ENCODE measurements at regions not wholly inside any gene's neighbourhood (a gene's known extent, or its start where the extent isn't known, plus 50 kb on each side); places are given as distances from the start of the nearest gene placed in this dataset.
"Not testable (repeated sequence)": the region's sequence is repeated elsewhere in the genome, so short reads cannot be mapped to it uniquely, and the experiment has no call there.

- Histone ChIP-seq H3K27me3 (ENCODE audit: insufficient read depth, low read length) (no peaks in the 10 kb centered on the region), H3K4me2 (ENCODE audit: low read length) (no peak overlapping the region), H3K9me3 (ENCODE audit: insufficient read depth, low read depth, low read length) (peaks cover 9% of the 10 kb centered on the region), H3K36me3 (ENCODE audit: insufficient read depth, low read length) (no peaks in the 10 kb centered on the region), H3K27ac (ENCODE audit: low read depth, low read length) (no peak overlapping the region), H2AFZ (ENCODE audit: low read depth, low read length) (no peak overlapping the region), H4K20me1 (ENCODE audit: insufficient read depth, low read length) (no peaks in the 10 kb centered on the region), H3K9ac (ENCODE audit: low read length) (no peak overlapping the region), H3K79me2 (ENCODE audit: insufficient read depth, low read length) (no peaks in the 10 kb centered on the region), H3K4me3 (ENCODE audit: insufficient read depth, low read depth, low read length) (no peak overlapping the region), H3K4me1 (ENCODE audit: insufficient read depth, low read length) (no peaks in the 10 kb centered on the region)
- peaks cover 6% of the 10 kb centered on the region for H3K27me3 Mint-ChIP-seq (ENCODE audit: low read depth, unreplicated experiment)
- no peak overlapping the region for H3K4me3 Mint-ChIP-seq (ENCODE audit: unreplicated experiment)
- no peak overlapping the region for H3K27ac Mint-ChIP-seq (ENCODE audit: unreplicated experiment)
- no peak for TF ChIP-seq EZH2 (IDR thresholded peaks at IDR 0.05; ENCODE audit: insufficient read depth, low read length)
- TF ChIP-seq CTCF (IDR thresholded peaks at IDR 0.05; ENCODE audit: insufficient read depth, low read depth, low read length) = no peak
- FAIRE-seq (no peak), DNase-seq (ENCODE audit: low read depth) (no peak)
- H3K9me3 Mint-ChIP-seq (ENCODE audit: unreplicated experiment) = peaks cover 8% of the 10 kb centered on the region
- no peaks in the 10 kb centered on the region for H3K36me3 Mint-ChIP-seq (ENCODE audit: low read depth, unreplicated experiment)
- H3K4me1 Mint-ChIP-seq (ENCODE audit: low read depth, unreplicated experiment) = no peaks in the 10 kb centered on the region
Measured at GRCh38 chr1:61556631-61557030, 168.3 kb downstream of the TM2D1 start.

GRCh38 chr1:61552630-61553305 is 172.2 kb downstream of the TM2D1 start:
- Histone ChIP-seq H3K9me3 (ENCODE audit: insufficient read depth, low read depth, low read length) (peaks cover 9% of the 10 kb centered on the region), H3K4me2 (ENCODE audit: low read length) (no peak overlapping the region), H3K79me2 (ENCODE audit: insufficient read depth, low read length) (no peaks in the 10 kb centered on the region), H3K9ac (ENCODE audit: low read length) (no peak overlapping the region), H3K36me3 (ENCODE audit: insufficient read depth, low read length) (no peaks in the 10 kb centered on the region), H2AFZ (ENCODE audit: low read depth, low read length) (no peak overlapping the region), H3K27ac (ENCODE audit: low read depth, low read length) (no peak overlapping the region), H3K27me3 (ENCODE audit: insufficient read depth, low read length) (no peaks in the 10 kb centered on the region), H3K4me1 (ENCODE audit: insufficient read depth, low read length) (no peaks in the 10 kb centered on the region), H3K4me3 (ENCODE audit: insufficient read depth, low read depth, low read length) (no peak overlapping the region), H4K20me1 (ENCODE audit: insufficient read depth, low read length) (no peaks in the 10 kb centered on the region)
- Mint-ChIP-seq H3K36me3 (ENCODE audit: low read depth, unreplicated experiment) (no peaks in the 10 kb centered on the region), H3K27me3 (ENCODE audit: low read depth, unreplicated experiment) (peaks cover 16% of the 10 kb centered on the region), H3K27ac (ENCODE audit: unreplicated experiment) (no peak overlapping the region), H3K4me3 (ENCODE audit: unreplicated experiment) (no peak overlapping the region), H3K9me3 (ENCODE audit: unreplicated experiment) (peaks cover 11% of the 10 kb centered on the region), H3K4me1 (ENCODE audit: low read depth, unreplicated experiment) (no peaks in the 10 kb centered on the region)
- TF ChIP-seq EZH2 (IDR thresholded peaks at IDR 0.05; ENCODE audit: insufficient read depth, low read length) (no peak), CTCF (IDR thresholded peaks at IDR 0.05; ENCODE audit: insufficient read depth, low read depth, low read length) (no peak)
- DNase-seq (ENCODE audit: low read depth) = no peak
- FAIRE-seq = no peak

- DNase-seq (ENCODE audit: low read depth); H2AFZ ChIP-seq (ENCODE audit: low read depth, low read length); H3K27ac ChIP-seq (ENCODE audit: low read depth, low read length); H3K27me3 ChIP-seq (ENCODE audit: insufficient read depth, low read length); H3K4me3 Mint-ChIP-seq (ENCODE audit: unreplicated experiment); H3K36me3 ChIP-seq (ENCODE audit: insufficient read depth, low read length); H3K4me2 ChIP-seq (ENCODE audit: low read length); H3K79me2 ChIP-seq (ENCODE audit: insufficient read depth, low read length); H3K27ac Mint-ChIP-seq (ENCODE audit: unreplicated experiment); FAIRE-seq; H3K9me3 ChIP-seq (ENCODE audit: insufficient read depth, low read depth, low read length); H3K36me3 Mint-ChIP-seq (ENCODE audit: low read depth, unreplicated experiment); H3K9me3 Mint-ChIP-seq (ENCODE audit: unreplicated experiment); H3K9ac ChIP-seq (ENCODE audit: low read length); H3K4me3 ChIP-seq (ENCODE audit: insufficient read depth, low read depth, low read length); H3K4me1 ChIP-seq (ENCODE audit: insufficient read depth, low read length); H3K4me1 Mint-ChIP-seq (ENCODE audit: low read depth, unreplicated experiment); H4K20me1 ChIP-seq (ENCODE audit: insufficient read depth, low read length): not testable (repeated sequence)
- H3K27me3 Mint-ChIP-seq (ENCODE audit: low read depth, unreplicated experiment) = peaks cover 12% of the 10 kb centered on the region
Measured at GRCh38 chr1:61547302-61547701, 177.6 kb downstream of the TM2D1 start.

GRCh38 chr1:61544870-61545269 is 180.1 kb downstream of the TM2D1 start:
- H4K20me1 ChIP-seq (ENCODE audit: insufficient read depth, low read length); H3K79me2 ChIP-seq (ENCODE audit: insufficient read depth, low read length); DNase-seq (ENCODE audit: low read depth); H3K4me1 ChIP-seq (ENCODE audit: insufficient read depth, low read length); H3K27ac ChIP-seq (ENCODE audit: low read depth, low read length); H3K4me3 ChIP-seq (ENCODE audit: insufficient read depth, low read depth, low read length); H3K27me3 ChIP-seq (ENCODE audit: insufficient read depth, low read length); H2AFZ ChIP-seq (ENCODE audit: low read depth, low read length); H3K9me3 ChIP-seq (ENCODE audit: insufficient read depth, low read depth, low read length); H3K4me1 Mint-ChIP-seq (ENCODE audit: low read depth, unreplicated experiment); H3K4me2 ChIP-seq (ENCODE audit: low read length); H3K9ac ChIP-seq (ENCODE audit: low read length); FAIRE-seq; H3K27ac Mint-ChIP-seq (ENCODE audit: unreplicated experiment); H3K27me3 Mint-ChIP-seq (ENCODE audit: low read depth, unreplicated experiment); H3K9me3 Mint-ChIP-seq (ENCODE audit: unreplicated experiment); H3K36me3 ChIP-seq (ENCODE audit: insufficient read depth, low read length); H3K4me3 Mint-ChIP-seq (ENCODE audit: unreplicated experiment); H3K36me3 Mint-ChIP-seq (ENCODE audit: low read depth, unreplicated experiment): not testable (repeated sequence)

- not testable (repeated sequence) for H3K36me3 Mint-ChIP-seq (ENCODE audit: low read depth, unreplicated experiment); H3K9me3 ChIP-seq (ENCODE audit: insufficient read depth, low read depth, low read length); H3K27me3 ChIP-seq (ENCODE audit: insufficient read depth, low read length); H3K27ac Mint-ChIP-seq (ENCODE audit: unreplicated experiment); H3K27me3 Mint-ChIP-seq (ENCODE audit: low read depth, unreplicated experiment); H3K27ac ChIP-seq (ENCODE audit: low read depth, low read length); H2AFZ ChIP-seq (ENCODE audit: low read depth, low read length); H4K20me1 ChIP-seq (ENCODE audit: insufficient read depth, low read length); H3K9me3 Mint-ChIP-seq (ENCODE audit: unreplicated experiment); H3K4me3 Mint-ChIP-seq (ENCODE audit: unreplicated experiment); H3K9ac ChIP-seq (ENCODE audit: low read length); H3K79me2 ChIP-seq (ENCODE audit: insufficient read depth, low read length); H3K4me1 ChIP-seq (ENCODE audit: insufficient read depth, low read length); H3K4me1 Mint-ChIP-seq (ENCODE audit: low read depth, unreplicated experiment); H3K4me2 ChIP-seq (ENCODE audit: low read length); H3K4me3 ChIP-seq (ENCODE audit: insufficient read depth, low read depth, low read length); H3K36me3 ChIP-seq (ENCODE audit: insufficient read depth, low read length); DNase-seq (ENCODE audit: low read depth); FAIRE-seq
Measured at GRCh38 chr1:61543498-61543897, 181.4 kb downstream of the TM2D1 start.
